DOHH2 (cell line): ENCODE measurements at regions not wholly inside any gene's neighbourhood (a gene's known extent, or its start where the extent isn't known, plus 50 kb on each side); places are given as distances from the start of the nearest gene placed in this dataset.

Experiments
- H3F3A ChIP-seq: fragments of 200-600 bp; sonication (generic), shearing (Covaris generic); 2 replicates; pipeline ENCODE4 v1.6.0; 2016; ENCODE audit warnings: antibody characterized with exemption, mild to moderate bottlenecking; ENCODE audit not compliant: control insufficient read depth, insufficient read depth
- H3K27ac ChIP-seq: fragments of 200-600 bp; sonication (generic); 2 replicates; pipeline ENCODE4 v1.5.1; 2014; ENCODE audit warnings: low read depth, mild to moderate bottlenecking, low read length, moderate library complexity
- H3K27me3 ChIP-seq: fragments of 200-600 bp; sonication (generic); 2 replicates; pipeline ENCODE4 v1.6.1; 2014; ENCODE audit warnings: mild to moderate bottlenecking, low read length, mixed read lengths; ENCODE audit not compliant: control insufficient read depth
- H3K36me3 ChIP-seq: fragments of 200-600 bp; sonication (generic); 2 replicates; pipeline ENCODE4 v1.6.1; 2014; ENCODE audit warnings: mild to moderate bottlenecking, low read length, moderate library complexity, mixed read lengths; ENCODE audit not compliant: control insufficient read depth
- H3K4me1 ChIP-seq: fragments of 200-600 bp; sonication (generic); 2 replicates; pipeline ENCODE4 v1.6.1; 2014; ENCODE audit warnings: mild to moderate bottlenecking, low read length, mixed read lengths; ENCODE audit not compliant: control insufficient read depth
- H3K4me2 ChIP-seq: fragments of 200-600 bp; sonication (generic); 2 replicates; pipeline ENCODE4 v1.6.0; 2014; ENCODE audit warnings: mild to moderate bottlenecking, low read length, moderate library complexity
- H3K4me3 ChIP-seq: fragments of 200-600 bp; sonication (generic); 2 replicates; pipeline ENCODE4 v1.5.1; 2014; ENCODE audit warnings: mild to moderate bottlenecking, low read length, mixed read lengths
- H3K79me2 ChIP-seq: fragments of 200-600 bp; sonication (generic); 2 replicates; pipeline ENCODE4 v1.6.1; 2014; ENCODE audit warnings: mild to moderate bottlenecking, low read length, mixed read lengths; ENCODE audit not compliant: control insufficient read depth
- H3K9me2 ChIP-seq: fragments of 200-600 bp; sonication (generic); replicated peaks from 2 replicates; pipeline ENCODE4 v1.6.1; 2014; ENCODE audit warnings: mild to moderate bottlenecking, low read length, mixed read lengths; ENCODE audit not compliant: control insufficient read depth
- H3K9me3 ChIP-seq: fragments of 200-600 bp; sonication (generic); 2 replicates; pipeline ENCODE4 v1.6.1; 2014; ENCODE audit warnings: antibody characterized with exemption, low read length, mixed read lengths; ENCODE audit not compliant: control insufficient read depth, insufficient read depth
- H4K20me1 ChIP-seq: fragments of 200-600 bp; sonication (generic); 2 replicates; pipeline ENCODE4 v1.6.0; 2014; ENCODE audit warnings: low read depth, mild to moderate bottlenecking, antibody characterized with exemption, low read length, moderate library complexity; ENCODE audit not compliant: control insufficient read depth, insufficient read depth
- CTCF ChIP-seq: fragments of 200-600 bp; sonication (generic); IDR thresholded peaks from one replicate; pipeline ENCODE4 v1.5.1; 2014; ENCODE audit warnings: antibody characterized with exemption, mild to moderate bottlenecking, low read depth, low read length; ENCODE audit not compliant: poor library complexity, severe bottlenecking
- EZH2phosphoT487 ChIP-seq: fragments of 200-600 bp; sonication (generic); IDR thresholded peaks from 2 replicates; pipeline ENCODE4 v1.6.1; 2017; ENCODE audit warnings: borderline replicate concordance, mild to moderate bottlenecking, antibody characterized with exemption, low read length, moderate library complexity, mixed read lengths

- H3K9me2 ChIP-seq = no peaks in the 10 kb centered on the region
- H3K27me3 ChIP-seq = no peaks in the 10 kb centered on the region
- no peak overlapping the region for H3K27ac ChIP-seq
These were observed 143.7 kb downstream of the MC4R start for GRCh38 chr18:60228609-60229595.

GRCh38 chr18:60215432-60215831 is 157.1 kb downstream of the MC4R start:
- H3K4me3 ChIP-seq = no peak overlapping the region
- H3K4me2 ChIP-seq = no peak overlapping the region
- no peaks in the 10 kb centered on the region for H3K79me2 ChIP-seq
- no peaks in the 10 kb centered on the region for H3K4me1 ChIP-seq
- no peaks in the 10 kb centered on the region for H3K9me2 ChIP-seq
- no peaks in the 10 kb centered on the region for H3F3A ChIP-seq
- no peaks in the 10 kb centered on the region for H3K36me3 ChIP-seq
- H4K20me1 ChIP-seq = no peaks in the 10 kb centered on the region
- H3K27ac ChIP-seq = no peak overlapping the region
- no peaks in the 10 kb centered on the region for H3K27me3 ChIP-seq
- H3K9me3 ChIP-seq = no peaks in the 10 kb centered on the region
- TF ChIP-seq EZH2phosphoT487 (no peak), CTCF (no peak)

More at GRCh38 chr18:60228609-60229595, 143.7 kb downstream of the MC4R start:
- Histone ChIP-seq H3K4me3 (no peak overlapping the region), H3F3A (no peaks in the 10 kb centered on the region), H3K36me3 (no peaks in the 10 kb centered on the region), H3K9me3 (peaks cover 6% of the 10 kb centered on the region; the same call in 1 of the 2 replicates), H3K4me2 (no peak overlapping the region), H3K79me2 (no peaks in the 10 kb centered on the region), H4K20me1 (no peaks in the 10 kb centered on the region), H3K4me1 (peaks cover 3% of the 10 kb centered on the region; the same call in 1 of the 2 replicates)
- TF ChIP-seq CTCF = no peak

GRCh38 chr18:60209042-60209441 is 163.5 kb downstream of the MC4R start:
- H3K27ac ChIP-seq = no peak overlapping the region
- no peaks in the 10 kb centered on the region for H4K20me1 ChIP-seq
- H3K4me1 ChIP-seq = 0 out of 2 replicates have a peak, but pooled peaks cover 3% of the 10 kb centered on the region
- no peaks in the 10 kb centered on the region for H3K27me3 ChIP-seq
- no peaks in the 10 kb centered on the region for H3K9me2 ChIP-seq
- H3K4me3 ChIP-seq = no peak overlapping the region
- no peaks in the 10 kb centered on the region for H3K36me3 ChIP-seq
- H3F3A ChIP-seq = no peaks in the 10 kb centered on the region
- no peaks in the 10 kb centered on the region for H3K79me2 ChIP-seq
- no peak overlapping the region for H3K4me2 ChIP-seq
- no peak for TF ChIP-seq CTCF
- TF ChIP-seq EZH2phosphoT487 = no peak
- no peaks in the 10 kb centered on the region for H3K9me3 ChIP-seq
